ENCODE measurements at regions not wholly inside any gene's neighbourhood (a gene's known extent, or its start where the extent isn't known, plus 50 kb on each side); places are given as distances from the start of the nearest gene placed in this dataset.

GRCh38 chr11:69884286-69884685 lies 65.1 kb upstream of the FGF3 start:
- no peak for TF ChIP-seq CTCF (IDR thresholded peaks at IDR 0.05)
- TF ChIP-seq POLR2A (IDR thresholded peaks at IDR 0.05), result no peak
